Osteoblast (primary cell): ENCODE measurements at regions not wholly inside any gene's neighbourhood (a gene's known extent, or its start where the extent isn't known, plus 50 kb on each side); places are given as distances from the start of the nearest gene placed in this dataset.

Source experiments
- DNase-seq: peaks from one replicate; pipeline ENCODE4 v3.0.0; 2011; ENCODE audit warnings: low spot score, mixed read lengths; ENCODE audit not compliant: insufficient read length; ENCODE audit errors: missing footprints
- H2AFZ ChIP-seq: 2 replicates; pipeline ENCODE4 v1.6.0; 2011; ENCODE audit warnings: mild to moderate bottlenecking, low read length
- H3K27ac ChIP-seq: 2 replicates; pipeline ENCODE4 v1.5.1; 2011; ENCODE audit warnings: mild to moderate bottlenecking, low read depth, low read length, moderate library complexity
- H3K27me3 ChIP-seq: 2 replicates; pipeline ENCODE4 v1.6.0; 2012; ENCODE audit warnings: mild to moderate bottlenecking, control low read depth, inconsistent platforms, low read length, moderate library complexity; ENCODE audit not compliant: insufficient read depth
- H3K36me3 ChIP-seq: 2 replicates; pipeline ENCODE4 v1.5.1; 2011; ENCODE audit warnings: mild to moderate bottlenecking, low read length, control low read depth, moderate library complexity; ENCODE audit not compliant: insufficient read depth
- H3K4me1 ChIP-seq: 2 replicates; pipeline ENCODE4 v1.5.1; 2011; ENCODE audit warnings: mild to moderate bottlenecking, low read length, control low read depth, moderate library complexity; ENCODE audit not compliant: insufficient read depth
- H3K4me2 ChIP-seq: 2 replicates; pipeline ENCODE4 v1.6.0; 2011; ENCODE audit warnings: mild to moderate bottlenecking, low read length; ENCODE audit not compliant: insufficient read depth
- H3K4me3 ChIP-seq: fragments of 200-600 bp; sonication (generic); 3 replicates; pipeline ENCODE4 v1.5.1; 2012; ENCODE audit warnings: mild to moderate bottlenecking, low read length, inconsistent platforms; ENCODE audit not compliant: insufficient read depth
- H3K79me2 ChIP-seq: 2 replicates; pipeline ENCODE4 v1.6.0; 2012; ENCODE audit warnings: mild to moderate bottlenecking, low read length, control low read depth, inconsistent platforms; ENCODE audit not compliant: insufficient read depth
- H3K9me3 ChIP-seq: 2 replicates; pipeline ENCODE4 v1.5.1; 2011; ENCODE audit warnings: low read depth, low read length, control low read depth
- H4K20me1 ChIP-seq: 2 replicates; pipeline ENCODE4 v1.6.0; 2012; ENCODE audit warnings: mild to moderate bottlenecking, low read length, control low read depth; ENCODE audit not compliant: insufficient read depth
- CTCF ChIP-seq: IDR thresholded peaks from 2 replicates; pipeline ENCODE4 v1.5.1; 2011; ENCODE audit warnings: mild to moderate bottlenecking, low read depth, low read length, moderate library complexity; ENCODE audit errors: extremely low read depth

- H4K20me1 ChIP-seq, result no peaks in the 10 kb centered on the region
- H3K4me2 ChIP-seq, result no peak overlapping the region
- H3K27ac ChIP-seq, result no peak overlapping the region
- no peaks in the 10 kb centered on the region for H3K4me1 ChIP-seq
- no peak overlapping the region for H2AFZ ChIP-seq
- no peak for DNase-seq
- H3K79me2 ChIP-seq, result no peaks in the 10 kb centered on the region
- H3K36me3 ChIP-seq, result no peaks in the 10 kb centered on the region
- TF ChIP-seq CTCF, result no peak
- H3K4me3 ChIP-seq, result no peak overlapping the region
- no peaks in the 10 kb centered on the region for H3K9me3 ChIP-seq
- no peaks in the 10 kb centered on the region for H3K27me3 ChIP-seq
Measured at GRCh38 chr14:99093532-99094517, 178.2 kb downstream of the BCL11B start.

- no peak for TF ChIP-seq CTCF
- H3K27ac ChIP-seq, result no peak overlapping the region
- H2AFZ ChIP-seq, result no peak overlapping the region
- H4K20me1 ChIP-seq, result no peaks in the 10 kb centered on the region
- H3K79me2 ChIP-seq, result no peaks in the 10 kb centered on the region
- no peaks in the 10 kb centered on the region for H3K27me3 ChIP-seq
- no peak for DNase-seq
- no peaks in the 10 kb centered on the region for H3K4me1 ChIP-seq
- no peaks in the 10 kb centered on the region for H3K36me3 ChIP-seq
- no peak overlapping the region for H3K4me3 ChIP-seq
- H3K9me3 ChIP-seq, result no peaks in the 10 kb centered on the region
- no peak overlapping the region for H3K4me2 ChIP-seq
Measured at GRCh38 chr14:99094901-99095300, 177.1 kb downstream of the BCL11B start.

GRCh38 chr14:99095369-99095768 is 176.6 kb downstream of the BCL11B start:
- no peak overlapping the region for H3K27ac ChIP-seq
- H3K9me3 ChIP-seq, result no peaks in the 10 kb centered on the region
- TF ChIP-seq CTCF, result no peak
- H3K4me3 ChIP-seq, result no peak overlapping the region
- DNase-seq, result no peak
- no peaks in the 10 kb centered on the region for H3K36me3 ChIP-seq
- no peaks in the 10 kb centered on the region for H3K4me1 ChIP-seq
- no peak overlapping the region for H2AFZ ChIP-seq
- no peaks in the 10 kb centered on the region for H3K27me3 ChIP-seq
- no peaks in the 10 kb centered on the region for H3K79me2 ChIP-seq
- H3K4me2 ChIP-seq, result no peak overlapping the region
- H4K20me1 ChIP-seq, result no peaks in the 10 kb centered on the region

GRCh38 chr14:99098199-99098598 is 173.8 kb downstream of the BCL11B start:
- Histone ChIP-seq H3K27ac (no peak overlapping the region), H3K27me3 (no peaks in the 10 kb centered on the region), H3K4me1 (no peaks in the 10 kb centered on the region), H3K79me2 (no peaks in the 10 kb centered on the region), H3K36me3 (no peaks in the 10 kb centered on the region), H3K9me3 (no peaks in the 10 kb centered on the region), H3K4me3 (no peak overlapping the region), H4K20me1 (no peaks in the 10 kb centered on the region), H2AFZ (no peak overlapping the region), H3K4me2 (no peak overlapping the region)
- no peak for TF ChIP-seq CTCF
- DNase-seq, result no peak
